Glutamatergic neuron (in vitro differentiated cells): ENCODE measurements at regions not wholly inside any gene's neighbourhood (a gene's known extent, or its start where the extent isn't known, plus 50 kb on each side); places are given as distances from the start of the nearest gene placed in this dataset.

Source experiments
- DNase-seq: peaks from one replicate; pipeline ENCODE4 v3.0.0; 2022
- H3K27ac Mint-ChIP-seq: one replicate; pipeline ENCODE4 v1.8.0; 2020; ENCODE audit warnings: mild to moderate bottlenecking, mixed read lengths, inconsistent platforms; ENCODE audit not compliant: unreplicated experiment
- H3K27me3 Mint-ChIP-seq: one replicate; pipeline ENCODE4 v1.8.0; 2020; ENCODE audit warnings: mild to moderate bottlenecking, moderate library complexity, mixed read lengths, inconsistent platforms; ENCODE audit not compliant: unreplicated experiment
- H3K36me3 Mint-ChIP-seq: one replicate; pipeline ENCODE4 v1.8.0; 2020; ENCODE audit warnings: mild to moderate bottlenecking, mixed read lengths, inconsistent platforms; ENCODE audit not compliant: unreplicated experiment
- H3K4me1 Mint-ChIP-seq: one replicate; pipeline ENCODE4 v1.8.0; 2020; ENCODE audit warnings: mild to moderate bottlenecking, low read depth, mixed read lengths, inconsistent platforms; ENCODE audit not compliant: unreplicated experiment
- H3K4me3 Mint-ChIP-seq: one replicate; pipeline ENCODE4 v1.8.0; 2020; ENCODE audit warnings: mild to moderate bottlenecking, mixed read lengths, inconsistent platforms; ENCODE audit not compliant: unreplicated experiment
- H3K9me3 Mint-ChIP-seq: one replicate; pipeline ENCODE4 v1.8.0; 2020; ENCODE audit warnings: mild to moderate bottlenecking, moderate library complexity, mixed read lengths, inconsistent platforms; ENCODE audit not compliant: unreplicated experiment
- TF ChIP-seq, protein P1 (sequence below): fragments of 200-600 bp; sonication (generic); IDR thresholded peaks from one replicate; pipeline ENCODE4 v1.5.0; 2021; ENCODE audit not compliant: partially characterized antibody, unreplicated experiment

- Mint-ChIP-seq H3K4me1 (no peaks in the 10 kb centered on the region), H3K27me3 (no peaks in the 10 kb centered on the region), H3K4me3 (no peak overlapping the region), H3K27ac (no peak overlapping the region), H3K9me3 (peaks cover 2% of the 10 kb centered on the region), H3K36me3 (no peaks in the 10 kb centered on the region)
- no peak for DNase-seq
- TF ChIP-seq, protein P1, sequence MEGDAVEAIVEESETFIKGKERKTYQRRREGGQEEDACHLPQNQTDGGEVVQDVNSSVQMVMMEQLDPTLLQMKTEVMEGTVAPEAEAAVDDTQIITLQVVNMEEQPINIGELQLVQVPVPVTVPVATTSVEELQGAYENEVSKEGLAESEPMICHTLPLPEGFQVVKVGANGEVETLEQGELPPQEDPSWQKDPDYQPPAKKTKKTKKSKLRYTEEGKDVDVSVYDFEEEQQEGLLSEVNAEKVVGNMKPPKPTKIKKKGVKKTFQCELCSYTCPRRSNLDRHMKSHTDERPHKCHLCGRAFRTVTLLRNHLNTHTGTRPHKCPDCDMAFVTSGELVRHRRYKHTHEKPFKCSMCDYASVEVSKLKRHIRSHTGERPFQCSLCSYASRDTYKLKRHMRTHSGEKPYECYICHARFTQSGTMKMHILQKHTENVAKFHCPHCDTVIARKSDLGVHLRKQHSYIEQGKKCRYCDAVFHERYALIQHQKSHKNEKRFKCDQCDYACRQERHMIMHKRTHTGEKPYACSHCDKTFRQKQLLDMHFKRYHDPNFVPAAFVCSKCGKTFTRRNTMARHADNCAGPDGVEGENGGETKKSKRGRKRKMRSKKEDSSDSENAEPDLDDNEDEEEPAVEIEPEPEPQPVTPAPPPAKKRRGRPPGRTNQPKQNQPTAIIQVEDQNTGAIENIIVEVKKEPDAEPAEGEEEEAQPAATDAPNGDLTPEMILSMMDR: no peak
Observed at GRCh38 chr18:59751186-59751585, 54.0 kb upstream of the CCBE1 start.

DNA sequence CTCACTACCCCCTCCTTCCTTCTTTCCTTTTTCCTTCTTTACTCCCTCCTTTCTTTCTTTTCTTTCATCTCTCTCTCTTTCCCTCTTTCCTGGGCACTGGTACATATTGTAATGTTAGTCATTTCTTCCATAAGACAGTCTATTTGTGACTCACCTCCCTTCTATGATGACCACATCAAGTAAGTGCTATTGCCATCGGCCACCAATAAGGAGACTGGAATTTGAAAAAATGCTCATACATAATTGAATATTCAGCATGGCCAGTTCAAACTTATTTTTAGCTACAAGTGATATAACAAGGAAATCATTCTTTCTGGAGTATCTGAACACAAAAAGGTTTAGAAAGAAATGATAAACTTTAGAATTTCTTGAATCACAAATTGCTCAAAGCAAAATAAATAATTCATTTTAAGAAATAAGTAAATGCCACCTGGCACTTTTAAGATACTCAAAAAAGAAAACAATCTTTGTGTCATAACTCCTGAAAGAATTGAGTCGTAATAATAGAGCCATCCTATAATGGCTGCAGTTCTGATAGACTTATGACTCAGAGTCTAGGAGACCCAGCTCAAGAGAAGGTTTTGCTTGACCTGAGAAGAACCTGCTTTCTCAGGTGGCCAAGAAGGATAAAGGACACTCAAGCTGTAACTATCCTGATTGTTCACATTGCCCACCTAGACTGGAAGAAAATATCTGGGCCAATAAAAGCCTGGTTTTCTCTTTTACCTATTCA is 51.6 kb upstream of the CCBE1 start:
- no peaks in the 10 kb centered on the region for H3K36me3 Mint-ChIP-seq
- no peaks in the 10 kb centered on the region for H3K9me3 Mint-ChIP-seq
- H3K4me1 Mint-ChIP-seq: no peaks in the 10 kb centered on the region
- H3K4me3 Mint-ChIP-seq: no peak overlapping the region
- H3K27me3 Mint-ChIP-seq: no peaks in the 10 kb centered on the region
- DNase-seq: no peak
- no peak overlapping the region for H3K27ac Mint-ChIP-seq
- TF ChIP-seq, protein P1: no peak
